GM19463 (cell line): ENCODE measurements at regions not wholly inside any gene's neighbourhood (a gene's known extent, or its start where the extent isn't known, plus 50 kb on each side); places are given as distances from the start of the nearest gene placed in this dataset.

ENCODE experiments used
- ATAC-seq: cut with Tn5 transposase; IDR thresholded peaks from one replicate; pipeline ENCODE4 v1.9.1; 2021; ENCODE audit warnings: mild to moderate bottlenecking, moderate library complexity; ENCODE audit not compliant: unreplicated experiment

DNA sequence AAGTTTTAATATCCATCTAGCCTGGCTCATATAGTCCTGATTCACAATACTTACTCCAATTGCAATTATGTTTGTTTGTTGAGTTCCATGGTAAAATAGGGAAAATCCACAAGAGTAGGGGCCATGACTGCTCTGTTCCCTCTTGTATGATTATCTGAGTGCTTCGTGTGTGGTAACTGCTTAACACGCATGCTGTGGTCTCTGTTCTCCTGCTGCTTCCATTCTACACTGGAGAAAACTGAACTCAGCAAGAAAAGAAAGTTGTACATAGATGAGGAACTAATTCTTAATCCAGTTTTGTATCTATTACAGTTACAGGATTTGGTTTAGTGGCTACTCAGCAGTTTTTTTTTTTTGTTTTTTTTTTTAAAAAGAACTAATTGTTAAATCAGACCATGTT, 223.0 kb upstream of the SATB1 start:
- ATAC-seq: no peak

DNA sequence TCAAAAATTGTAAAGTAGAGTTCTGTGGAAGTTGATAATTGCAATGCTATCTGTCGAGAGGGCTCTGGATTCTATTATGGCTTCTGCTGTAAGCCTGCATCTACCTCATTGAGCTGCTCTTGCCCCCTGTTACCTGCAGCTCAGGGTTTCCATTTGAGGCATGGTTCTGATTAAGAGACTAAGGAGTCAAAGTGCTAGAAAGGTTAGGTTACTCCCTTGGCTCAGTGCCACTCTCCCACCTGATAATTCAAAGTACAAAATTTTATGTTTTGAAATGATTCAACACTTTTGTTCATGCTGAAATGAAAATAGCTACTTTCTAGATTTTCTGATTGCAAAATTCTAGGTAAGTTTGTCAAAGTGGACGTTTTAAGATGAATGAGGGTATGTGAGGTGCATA, 220.5 kb upstream of the SATB1 start:
- no peak for ATAC-seq

DNA sequence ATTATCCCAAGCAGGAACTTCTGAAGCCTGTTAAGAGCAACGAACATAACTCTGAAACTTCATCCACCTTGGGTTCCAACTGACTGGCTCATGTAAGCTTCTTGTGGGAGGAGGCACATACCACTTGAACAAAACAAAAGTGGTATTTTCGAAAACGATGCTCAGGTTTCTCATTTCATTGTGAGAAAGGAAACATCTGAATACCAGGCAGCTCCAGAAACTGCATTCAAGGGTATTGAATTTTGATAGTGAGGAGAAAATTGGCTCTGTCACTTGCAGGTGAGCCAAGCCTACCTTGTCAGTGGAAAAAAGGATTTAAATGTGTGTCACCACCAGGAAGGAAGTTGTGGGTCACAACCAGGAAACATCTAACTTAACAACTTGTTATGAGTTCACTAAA, 218.1 kb upstream of the SATB1 start:
- ATAC-seq: no peak

DNA sequence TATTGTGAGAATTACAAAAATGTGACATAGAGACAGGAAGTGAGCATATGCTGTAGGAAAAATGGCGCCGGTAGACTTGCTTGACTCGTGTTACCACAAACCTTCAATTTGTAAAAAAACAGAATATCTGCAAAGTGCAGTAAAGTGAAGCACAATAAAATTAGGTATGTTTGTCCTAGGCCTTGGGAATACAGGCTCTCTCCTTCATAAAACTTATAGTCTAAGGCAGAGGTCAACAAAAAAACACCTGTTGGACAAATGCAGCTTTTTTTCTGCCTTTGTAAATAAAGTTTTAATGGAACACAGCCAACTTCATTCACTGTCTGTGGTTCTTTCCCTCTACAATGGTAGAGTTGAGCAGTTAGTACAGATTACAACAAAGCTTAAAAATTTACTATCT, 216.8 kb upstream of the SATB1 start:
- no peak for ATAC-seq

DNA sequence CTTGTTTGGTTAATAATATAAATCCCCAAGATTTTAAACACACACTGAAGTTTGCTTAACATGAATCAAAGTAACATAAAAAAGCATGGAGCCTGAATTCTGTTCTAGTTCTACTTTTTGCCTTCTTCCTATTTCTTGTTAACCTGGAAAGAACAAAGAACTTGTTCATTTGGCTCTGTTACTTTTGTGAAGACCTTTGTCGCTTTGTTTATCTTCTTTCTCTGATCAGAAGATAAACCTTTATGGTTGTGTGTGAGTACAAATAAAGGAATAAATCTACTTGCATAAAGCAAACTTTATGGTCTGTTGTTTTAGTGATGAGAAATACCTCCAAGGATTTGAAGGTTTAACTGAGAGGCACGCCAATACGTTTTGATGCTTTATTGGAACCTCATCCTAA, 210.1 kb upstream of the SATB1 start:
- ATAC-seq: no peak

DNA sequence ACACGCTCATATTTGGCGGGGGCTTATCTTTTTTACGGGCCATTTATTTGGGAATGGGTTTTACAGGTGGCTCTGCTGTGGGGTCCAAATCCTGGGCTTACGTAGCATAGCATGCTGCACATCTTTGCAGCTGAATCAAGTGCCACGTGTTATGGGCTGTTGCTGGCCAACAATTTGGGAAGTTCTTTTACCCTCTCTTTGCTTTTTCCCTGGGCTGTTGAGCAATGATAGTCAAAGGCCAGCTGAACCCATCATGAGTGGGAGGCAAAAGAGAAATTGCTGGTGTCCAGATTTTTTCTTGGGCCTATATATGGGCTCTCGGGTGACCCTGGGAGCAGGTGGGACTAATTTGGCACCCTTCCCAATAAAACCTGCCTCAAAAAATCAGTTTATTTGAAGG, 209.3 kb upstream of the SATB1 start:
- no peak for ATAC-seq

DNA sequence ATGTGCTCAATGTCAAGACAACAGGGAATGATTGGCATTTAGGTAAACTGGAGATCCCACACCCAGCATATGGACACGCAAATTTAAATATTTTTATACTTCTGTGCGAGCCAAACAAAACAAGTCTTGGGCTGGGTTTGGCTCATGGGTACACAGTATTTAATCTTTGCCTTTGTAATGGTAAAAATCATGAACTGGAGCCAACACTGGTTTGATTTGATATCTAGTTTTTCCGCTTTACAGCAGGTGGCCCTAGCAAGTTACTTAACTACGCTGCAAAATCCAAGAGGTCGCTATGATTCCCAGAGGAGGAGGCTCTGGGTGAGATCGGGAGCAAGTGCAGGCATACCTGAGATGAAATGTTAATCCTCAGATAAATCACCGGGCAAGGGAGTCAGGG, 207.9 kb upstream of the SATB1 start:
- no peak for ATAC-seq

DNA sequence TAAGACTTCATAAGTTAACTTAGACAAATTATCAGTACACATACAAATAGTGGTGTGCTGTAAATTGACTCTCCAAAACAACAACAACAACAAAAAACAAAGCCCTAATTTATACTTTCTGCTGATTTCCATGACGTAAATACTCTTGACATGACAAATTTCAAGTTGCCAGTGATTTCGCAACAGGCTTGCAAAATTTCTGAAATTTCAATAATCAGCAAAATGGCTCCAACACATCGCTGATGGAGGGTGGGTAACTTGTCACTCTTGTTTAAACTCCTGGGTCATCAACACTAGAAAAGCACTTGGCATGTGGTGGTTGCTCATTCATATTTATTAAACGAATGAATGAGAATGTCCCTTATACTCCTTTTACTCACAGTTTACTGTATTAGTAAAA, 205.2 kb upstream of the SATB1 start:
- ATAC-seq: no peak

DNA sequence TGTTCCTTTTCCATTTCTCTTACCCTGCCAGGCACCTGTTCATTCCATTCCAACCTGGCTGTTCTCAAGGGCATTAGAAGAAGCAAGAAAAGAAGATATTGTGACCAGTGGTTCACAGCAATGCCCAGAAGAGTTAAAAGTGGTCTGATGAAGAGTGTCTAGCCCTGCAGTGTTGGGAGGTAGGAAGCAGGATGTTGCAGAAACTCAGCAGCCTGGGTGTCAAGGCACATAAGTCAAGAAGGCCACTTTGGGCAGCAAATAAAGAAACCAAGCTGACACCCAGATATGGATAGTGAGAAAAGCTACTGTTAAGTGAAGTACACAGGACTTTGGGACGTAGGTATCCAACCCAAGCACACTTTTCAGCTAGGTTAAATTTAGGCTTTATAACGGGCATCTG, 199.9 kb upstream of the SATB1 start:
- ATAC-seq: no peak

DNA sequence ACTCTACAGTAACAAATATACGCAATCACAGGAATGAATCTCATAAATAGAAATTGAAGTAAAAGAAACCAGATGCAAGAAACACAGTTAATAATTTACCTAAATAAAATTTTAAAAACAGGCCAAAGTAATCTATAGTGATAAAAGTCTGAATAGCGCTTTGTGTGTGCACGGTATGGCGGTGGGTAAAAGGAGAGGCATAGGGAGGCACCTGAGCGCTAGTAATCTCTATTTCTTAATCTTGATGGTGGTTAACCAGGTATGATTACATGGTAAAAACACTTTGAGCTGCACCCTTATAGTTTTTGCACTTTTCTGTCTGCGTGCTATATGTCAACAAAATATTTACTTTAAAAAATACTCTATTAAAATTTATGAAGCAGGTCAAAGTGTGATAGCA, 198.1 kb upstream of the SATB1 start:
- no peak for ATAC-seq

DNA sequence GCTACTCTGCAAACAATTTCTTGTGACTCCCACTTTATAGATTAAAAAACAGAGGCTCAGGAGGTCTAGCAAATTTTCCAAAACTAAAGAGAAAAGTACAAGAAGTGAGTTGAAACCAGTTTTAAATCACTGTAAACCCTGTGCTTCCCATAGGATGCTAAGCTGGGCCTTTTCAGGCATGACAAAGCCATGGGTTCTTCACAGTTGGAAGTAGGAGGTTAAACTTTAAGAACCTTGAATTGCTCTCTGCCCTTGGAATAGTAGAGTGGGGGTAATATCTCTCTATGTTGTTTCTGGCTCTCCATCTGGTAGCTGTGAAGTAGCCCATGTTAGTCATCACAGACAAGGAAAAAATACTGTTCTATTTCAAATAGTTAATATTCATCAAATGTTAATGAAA, 193.6 kb upstream of the SATB1 start:
- no peak for ATAC-seq

DNA sequence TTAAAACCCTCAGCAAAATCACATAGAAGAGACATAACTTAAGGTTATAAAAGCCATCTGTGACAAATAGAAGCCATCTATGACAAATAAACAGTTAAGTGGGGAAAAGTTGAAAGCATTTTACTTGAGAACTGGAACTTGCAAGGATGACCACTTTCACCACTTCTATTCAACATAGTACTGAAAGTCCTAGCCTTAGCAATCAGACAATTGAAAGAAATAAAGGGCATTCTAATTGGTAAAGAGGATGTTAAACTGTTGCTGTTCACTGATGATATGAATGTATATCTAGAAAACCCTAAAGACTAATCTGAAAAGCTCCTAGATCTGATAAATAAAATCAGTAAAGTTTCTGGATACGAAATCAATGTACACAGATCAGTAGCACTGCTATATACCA, 186.9 kb upstream of the SATB1 start:
- ATAC-seq: no peak

DNA sequence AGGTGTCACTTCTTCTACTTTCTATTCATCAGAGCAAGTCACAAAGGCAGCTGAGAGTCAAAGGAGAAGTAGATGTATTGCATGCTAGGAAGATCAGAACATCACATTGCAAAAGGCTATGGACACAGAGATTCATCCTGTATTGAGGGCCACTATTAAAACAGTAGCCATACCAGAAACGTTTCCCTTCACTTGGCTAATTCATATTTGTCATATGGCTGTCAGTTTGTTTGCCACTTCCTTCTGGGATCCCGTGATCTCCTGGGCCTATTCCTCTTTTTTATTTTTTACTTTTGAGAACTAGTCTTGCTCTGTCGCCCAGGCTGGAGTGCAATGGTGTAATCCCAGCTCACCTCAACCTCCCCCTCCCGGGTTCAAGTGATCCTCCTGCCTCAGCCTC, 184.0 kb upstream of the SATB1 start:
- ATAC-seq: no peak

DNA sequence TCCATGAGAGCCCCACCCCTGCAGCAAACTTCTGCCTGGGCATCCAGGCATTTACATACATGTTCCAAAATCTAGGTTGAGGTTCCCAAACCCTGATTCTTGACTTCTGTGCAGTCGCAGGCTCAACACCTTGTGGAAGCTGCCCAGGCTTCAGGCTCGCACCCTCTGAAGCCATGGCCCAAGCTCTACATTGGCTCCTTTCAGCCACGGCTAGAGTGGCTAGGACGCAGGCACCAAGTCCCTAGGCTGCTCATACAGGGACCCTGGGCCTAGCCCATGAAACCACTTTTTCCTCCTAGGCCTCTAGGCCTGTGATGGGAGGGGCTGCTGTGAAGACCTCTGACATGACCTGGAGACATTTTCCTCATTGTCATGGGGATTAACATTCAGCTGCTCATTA, 172.8 kb upstream of the SATB1 start:
- ATAC-seq: no peak

DNA sequence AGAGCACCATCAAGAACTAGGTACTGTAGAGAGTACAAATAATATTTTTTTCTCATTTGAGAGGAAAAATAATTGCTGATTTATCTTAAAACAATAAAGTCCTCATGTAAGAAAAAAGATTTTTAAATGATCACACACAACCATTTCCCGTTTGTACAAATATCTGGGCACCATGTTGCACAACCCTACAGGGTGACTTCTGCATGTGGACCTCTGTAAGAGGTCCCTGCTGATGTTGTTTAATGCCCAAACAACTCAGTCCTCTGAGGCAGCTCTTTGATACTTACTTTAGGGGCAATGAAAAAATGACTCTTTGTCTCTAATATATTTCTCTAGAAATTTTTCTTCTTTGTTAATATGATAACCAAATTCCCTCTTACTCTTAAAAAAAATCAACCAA, 168.1 kb upstream of the SATB1 start:
- ATAC-seq: no peak

DNA sequence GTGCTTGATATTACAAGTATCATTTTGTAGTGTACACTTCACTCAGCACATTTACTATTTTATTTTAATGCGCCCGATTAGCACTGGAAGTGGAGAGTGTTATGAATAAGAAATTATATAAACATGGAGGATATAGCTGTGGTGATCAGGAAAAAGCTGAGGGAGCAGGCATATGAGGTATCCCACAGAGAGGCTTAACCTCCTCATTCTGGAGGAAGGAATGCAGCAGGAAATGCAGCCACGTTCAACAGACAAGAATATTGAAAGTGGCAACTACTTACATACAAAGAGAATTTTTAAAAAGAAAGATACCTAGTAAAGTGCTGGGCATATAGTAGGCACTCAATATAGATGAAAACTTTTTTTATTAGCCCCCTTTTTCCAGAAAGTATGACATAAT, 166.0 kb upstream of the SATB1 start:
- ATAC-seq: no peak

DNA sequence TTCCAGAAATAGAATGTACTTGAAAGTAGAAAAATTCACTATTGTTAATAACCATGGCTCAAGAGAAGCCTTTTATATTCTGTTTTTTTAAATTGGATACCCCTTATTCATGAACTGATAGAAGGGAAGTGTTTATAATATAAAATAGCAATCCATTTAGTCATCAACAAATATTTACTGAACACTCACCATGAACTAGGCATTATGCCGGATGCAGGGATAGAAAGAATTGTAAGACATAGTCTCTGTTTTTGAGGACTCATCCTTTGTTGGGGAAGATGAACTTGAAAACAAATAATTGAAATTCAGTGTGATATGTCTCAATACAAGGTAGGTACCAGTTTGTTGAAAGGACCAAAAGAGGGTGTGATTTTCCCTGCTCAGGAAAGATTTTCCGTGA, 160.9 kb upstream of the SATB1 start:
- ATAC-seq: no peak

DNA sequence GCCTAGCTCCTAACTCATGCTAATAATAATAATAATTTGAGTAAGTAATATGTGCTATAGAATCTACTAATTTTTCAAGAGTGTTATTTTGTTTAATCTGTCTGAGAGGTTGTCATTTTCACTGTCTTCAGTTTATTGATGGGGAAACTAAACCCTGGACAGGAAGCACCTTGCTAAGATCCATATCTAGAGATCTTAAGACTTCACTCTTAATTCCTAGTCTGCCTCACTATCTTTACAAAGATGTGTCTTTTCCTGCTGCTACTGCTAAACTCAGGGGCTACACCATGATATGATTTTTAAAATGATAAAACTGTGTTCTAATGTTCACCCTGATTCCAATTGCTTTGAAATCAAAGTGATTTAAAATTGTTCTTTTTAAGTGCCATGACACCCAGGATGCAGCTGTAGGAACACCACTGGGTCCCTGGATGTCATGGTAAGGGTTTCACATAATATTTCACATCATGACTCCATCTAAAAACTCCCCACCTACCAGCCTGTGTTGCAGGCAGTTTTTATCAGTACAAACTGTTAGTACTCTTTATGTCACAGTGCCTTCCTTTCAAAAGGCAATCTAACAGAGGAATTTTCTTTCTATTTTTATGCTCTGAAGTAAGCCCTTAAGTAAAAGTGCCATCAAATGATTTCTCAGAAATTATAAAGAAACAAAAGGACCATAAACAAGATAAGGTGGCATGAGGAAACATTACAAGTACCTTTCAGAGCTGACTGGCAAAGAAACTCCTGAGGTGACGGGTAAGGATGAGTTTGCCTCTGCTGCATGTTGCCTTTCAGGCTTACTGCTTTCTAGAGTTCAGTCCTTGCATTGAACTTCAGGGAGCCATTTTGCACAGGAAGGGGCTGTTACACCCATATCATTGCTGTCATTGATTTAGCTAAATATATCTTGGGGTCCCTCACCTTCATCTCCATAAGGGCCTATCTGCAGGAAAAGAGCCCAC, 160.1 kb upstream of the SATB1 start:
- no peak for ATAC-seq

DNA sequence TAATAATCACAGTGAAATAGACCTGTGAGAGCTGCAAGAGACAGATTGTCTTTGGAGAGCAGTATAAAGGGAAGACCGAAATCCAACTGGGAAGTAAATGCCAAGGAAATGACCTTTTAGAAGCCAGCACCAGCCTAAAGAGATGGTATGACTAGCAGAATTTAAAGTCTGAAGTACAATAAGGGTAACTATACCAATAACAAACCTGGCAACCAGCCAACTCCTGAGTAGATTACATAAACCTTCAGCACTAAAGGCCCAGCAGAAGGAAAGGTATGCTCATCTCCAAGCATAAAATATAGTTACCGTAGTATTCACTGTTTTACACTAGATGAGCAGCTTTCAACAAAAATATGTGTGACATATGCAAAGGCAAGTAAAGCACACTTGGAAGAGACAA, 155.1 kb upstream of the SATB1 start:
- no peak for ATAC-seq

DNA sequence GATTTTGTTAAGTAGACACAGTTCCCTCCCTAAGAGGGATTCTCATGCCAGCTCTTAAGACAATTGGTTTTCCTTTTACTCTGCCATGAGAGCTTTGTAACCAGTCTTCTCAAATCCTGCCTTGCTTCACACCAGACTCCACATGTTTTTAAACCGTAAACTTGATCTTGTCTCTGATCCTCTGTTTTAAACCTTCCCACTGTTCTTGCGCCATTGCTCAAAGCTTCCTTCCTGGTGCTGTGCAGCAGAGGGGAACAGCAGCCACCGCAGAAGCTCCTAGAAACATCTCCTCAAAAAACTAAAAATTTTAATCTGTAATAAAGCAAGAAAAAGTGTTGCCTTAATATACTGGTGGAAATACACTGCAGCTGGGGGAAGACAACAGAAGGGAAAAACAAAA, 154.5 kb upstream of the SATB1 start:
- ATAC-seq: no peak

DNA sequence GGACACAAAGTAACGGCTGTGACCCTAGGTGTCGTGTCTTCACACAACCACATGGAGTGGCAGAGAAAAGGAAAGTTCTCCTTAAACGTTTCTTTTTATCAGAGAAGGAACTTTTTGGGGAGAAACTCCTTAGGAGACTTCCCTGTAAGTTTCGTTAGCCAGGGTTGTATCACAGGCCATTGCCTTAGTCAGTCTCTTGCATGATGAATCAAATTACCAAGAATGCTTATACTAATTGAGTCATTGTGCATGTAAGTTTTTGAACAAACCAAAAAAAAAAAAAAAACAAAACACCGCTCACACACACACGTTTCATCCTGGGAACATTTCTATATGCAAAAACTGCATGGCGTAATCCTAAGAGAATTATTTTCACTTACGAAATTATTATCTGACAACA, 150.4 kb upstream of the SATB1 start:
- ATAC-seq: no peak

DNA sequence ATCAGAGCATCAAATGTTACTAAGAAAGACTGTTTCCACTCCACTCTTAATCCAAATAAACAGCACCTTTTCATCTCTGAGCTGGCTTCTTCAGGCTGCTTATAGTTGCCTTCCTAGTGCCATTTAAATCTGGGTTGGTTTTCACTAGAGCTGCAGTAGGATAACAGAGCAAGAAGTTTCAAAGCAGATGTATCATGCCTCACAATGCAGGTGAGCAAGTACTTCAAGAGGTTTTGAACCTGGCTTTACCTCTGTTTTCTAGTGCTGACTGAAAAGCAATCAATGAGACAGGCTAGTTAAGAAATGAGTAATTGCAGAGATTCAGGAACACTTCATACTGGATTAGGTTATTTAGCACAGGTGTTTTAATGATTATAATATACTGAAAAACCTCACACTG, 147.7 kb upstream of the SATB1 start:
- ATAC-seq: no peak

DNA sequence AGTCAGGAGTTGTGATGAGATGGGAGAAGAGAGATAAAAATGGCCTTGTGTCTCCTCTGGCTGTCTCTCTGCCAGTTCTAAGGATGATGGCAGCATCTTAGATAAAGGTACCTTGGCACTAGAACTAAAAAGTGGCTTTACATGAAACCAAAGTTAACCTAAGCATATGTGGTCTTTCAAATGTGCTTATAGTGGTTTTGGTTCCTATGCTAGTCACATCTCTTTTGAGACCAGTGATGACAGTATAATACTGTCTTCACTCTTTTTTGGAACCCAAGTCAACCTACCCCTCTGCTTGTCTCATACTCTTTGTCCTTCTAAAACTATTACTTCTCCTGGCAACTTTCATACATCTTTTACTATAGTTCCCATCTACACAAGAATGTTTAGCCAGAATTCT, 142.2 kb upstream of the SATB1 start:
- ATAC-seq: no peak
